ENCODE measurements at regions not wholly inside any gene's neighbourhood (a gene's known extent, or its start where the extent isn't known, plus 50 kb on each side); places are given as distances from the start of the nearest gene placed in this dataset.

DNA sequence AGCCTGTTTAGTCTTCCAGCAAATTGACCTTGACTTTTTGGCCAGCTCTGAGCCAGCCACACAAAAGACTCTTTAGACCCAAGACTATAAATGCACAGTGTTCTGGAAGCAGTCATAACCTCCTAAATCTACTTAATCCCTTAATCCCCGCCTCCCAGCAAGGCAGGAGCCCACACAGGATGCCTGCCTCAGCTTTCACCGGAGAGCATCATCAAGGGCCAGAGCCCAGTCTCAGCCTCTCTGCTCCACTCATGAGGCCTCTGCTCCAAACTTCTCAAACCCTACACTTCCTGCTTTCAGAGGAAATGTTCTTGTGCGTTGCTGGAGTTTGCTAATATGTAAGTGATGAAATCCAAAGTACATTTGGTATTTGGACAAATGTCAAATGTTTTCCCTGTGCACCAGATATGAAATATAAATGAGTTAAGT lies 57.9 kb upstream of the FSHB start:
- H3K4me1 Mint-ChIP-seq (ENCODE audit: low read depth, unreplicated experiment), result no peaks in the 10 kb centered on the region
- peaks cover 22% of the 10 kb centered on the region for H3K9me3 ChIP-seq
- no peaks in the 10 kb centered on the region for H3K36me3 Mint-ChIP-seq (ENCODE audit: insufficient read depth, unreplicated experiment)
- H3K27me3 ChIP-seq (replicated peaks; ENCODE audit: control insufficient read depth, insufficient read depth, low read length), result no peaks in the 10 kb centered on the region
- H3K36me3 ChIP-seq (ENCODE audit: control insufficient read depth, insufficient read depth, low read length), result no peaks in the 10 kb centered on the region
- intact Hi-C loops (cut with micrococcal nuclease; ENCODE audit: unreplicated experiment), result loop anchor here (1.0 kb wide), 1 partner anchor 11 kb away; no protein-coding TSS in a partner anchor
- ChIA-PET CTCF (interaction anchor here (0.6 kb wide), 1 partner anchor 101 kb away, joined by 4 read pairs; no protein-coding TSS in a partner anchor), POLR2A (interaction anchor here (0.6 kb wide), 1 partner anchor 1579 kb away, joined by 3 read pairs; no protein-coding TSS in a partner anchor)
- H3K27ac Mint-ChIP-seq (ENCODE audit: unreplicated experiment), result no peak overlapping the region
- H3K9me3 Mint-ChIP-seq (ENCODE audit: unreplicated experiment), result peaks cover 45% of the 10 kb centered on the region
- DNase-seq, result no peak
- H3K4me3 Mint-ChIP-seq (ENCODE audit: unreplicated experiment), result no peak overlapping the region
- TF ChIP-seq CTCF (IDR thresholded peaks at IDR 0.05; ENCODE audit: insufficient read depth in 1 of 2, low read depth in 1 of 2, low read length in 1 of 2, severe bottlenecking in 1 of 2, unreplicated experiment in 1 of 2), result no peak
- H3K27me3 Mint-ChIP-seq (ENCODE audit: insufficient read depth, unreplicated experiment), result no peaks in the 10 kb centered on the region
- H3K4me1 ChIP-seq, result peaks cover 22% of the 10 kb centered on the region
- H3K4me3 ChIP-seq (ENCODE audit: low read depth, low read length), result no peak overlapping the region
- BruUV-seq (replicated peaks), result no TSS peak

- no peaks in the 10 kb centered on the region for H3K36me3 ChIP-seq (ENCODE audit: control insufficient read depth, insufficient read depth, low read length)
- Mint-ChIP-seq H3K36me3 (ENCODE audit: insufficient read depth, unreplicated experiment) (no peaks in the 10 kb centered on the region), H3K4me3 (ENCODE audit: unreplicated experiment) (no peak overlapping the region), H3K27ac (ENCODE audit: unreplicated experiment) (no peak overlapping the region), H3K4me1 (ENCODE audit: low read depth, unreplicated experiment) (no peaks in the 10 kb centered on the region), H3K9me3 (ENCODE audit: unreplicated experiment) (peaks cover 48% of the 10 kb centered on the region), H3K27me3 (ENCODE audit: insufficient read depth, unreplicated experiment) (no peaks in the 10 kb centered on the region)
- ChIA-PET CTCF (no interaction called here), POLR2A (no interaction called here)
- DNase-seq, result no peak
- no peak for TF ChIP-seq CTCF (IDR thresholded peaks at IDR 0.05; ENCODE audit: insufficient read depth in 1 of 2, low read depth in 1 of 2, low read length in 1 of 2, severe bottlenecking in 1 of 2, unreplicated experiment in 1 of 2)
- H3K9me3 ChIP-seq, result peaks cover 22% of the 10 kb centered on the region
- H3K4me3 ChIP-seq (ENCODE audit: low read depth, low read length), result no peak overlapping the region
- BruUV-seq (replicated peaks), result no TSS peak
- H3K27me3 ChIP-seq (replicated peaks; ENCODE audit: control insufficient read depth, insufficient read depth, low read length), result no peaks in the 10 kb centered on the region
- intact Hi-C loops (cut with micrococcal nuclease; ENCODE audit: unreplicated experiment), result no loop called here
- H3K4me1 ChIP-seq, result peaks cover 22% of the 10 kb centered on the region
Measured at GRCh38 chr11:30174265-30175020, 56.4 kb upstream of the FSHB start.
